ENCODE measurements at regions not wholly inside any gene's neighbourhood (a gene's known extent, or its start where the extent isn't known, plus 50 kb on each side); places are given as distances from the start of the nearest gene placed in this dataset.

DNA sequence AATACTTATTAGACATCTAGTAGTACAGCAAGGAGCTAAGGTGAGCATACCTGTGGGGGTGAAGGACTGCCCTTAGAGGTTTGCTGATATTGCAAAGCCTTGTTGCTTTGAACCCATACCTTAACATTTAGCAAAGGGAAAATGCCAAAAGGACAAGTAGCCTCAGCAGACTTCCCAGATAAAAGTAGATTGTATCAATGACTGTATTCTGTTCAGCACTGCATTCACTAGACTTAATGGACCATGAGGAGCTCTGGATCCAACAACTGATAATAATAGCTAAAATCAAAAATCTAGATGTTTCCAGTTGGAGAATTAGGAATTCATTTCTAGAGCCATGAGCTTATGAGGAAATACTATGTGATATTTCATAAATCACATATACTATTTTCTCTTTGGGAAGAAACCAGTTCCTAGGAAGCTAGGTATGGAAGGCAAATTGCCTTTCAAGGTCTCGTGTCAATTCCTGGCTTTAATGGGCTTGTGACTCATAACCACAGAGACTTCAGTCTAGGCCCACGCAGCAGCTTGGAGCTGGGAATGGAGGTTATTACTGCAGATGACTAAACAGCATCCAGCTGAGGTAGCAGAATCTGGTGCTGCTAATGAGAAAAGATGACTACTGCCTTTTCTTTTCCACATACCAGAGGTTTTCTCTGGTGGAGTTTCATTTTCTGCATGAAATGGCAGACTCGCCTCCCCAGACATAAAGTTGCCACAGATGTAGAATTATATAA, 191.2 kb upstream of the NABP1 start:
- peak in 1 of 3 donors; percentile 14 for DNase-seq
- intact Hi-C loops (cut with DNase I, micrococcal nuclease) = no loop called here

DNA sequence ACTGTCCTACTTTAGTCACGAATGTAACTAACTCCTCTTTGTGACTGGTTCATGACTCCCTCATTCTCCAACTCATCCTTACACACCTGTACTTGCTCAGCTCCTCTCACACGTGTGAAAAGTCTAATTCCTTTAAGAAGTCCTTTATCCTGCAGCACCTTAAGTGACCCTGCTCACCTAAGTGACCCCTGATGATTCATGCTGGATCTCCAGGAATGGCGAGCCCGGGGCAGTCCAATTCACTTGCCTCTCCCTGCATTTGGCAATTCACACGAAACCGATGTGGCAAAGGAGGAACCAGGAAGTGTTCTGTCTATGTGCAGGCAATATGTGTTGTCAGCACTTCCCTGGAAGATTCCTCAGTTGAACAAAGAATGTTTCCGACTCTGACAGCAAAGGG, 189.8 kb upstream of the NABP1 start:
- no peak overlapping the region for H3K4me3 ChIP-seq
- TF ChIP-seq, protein P1, sequence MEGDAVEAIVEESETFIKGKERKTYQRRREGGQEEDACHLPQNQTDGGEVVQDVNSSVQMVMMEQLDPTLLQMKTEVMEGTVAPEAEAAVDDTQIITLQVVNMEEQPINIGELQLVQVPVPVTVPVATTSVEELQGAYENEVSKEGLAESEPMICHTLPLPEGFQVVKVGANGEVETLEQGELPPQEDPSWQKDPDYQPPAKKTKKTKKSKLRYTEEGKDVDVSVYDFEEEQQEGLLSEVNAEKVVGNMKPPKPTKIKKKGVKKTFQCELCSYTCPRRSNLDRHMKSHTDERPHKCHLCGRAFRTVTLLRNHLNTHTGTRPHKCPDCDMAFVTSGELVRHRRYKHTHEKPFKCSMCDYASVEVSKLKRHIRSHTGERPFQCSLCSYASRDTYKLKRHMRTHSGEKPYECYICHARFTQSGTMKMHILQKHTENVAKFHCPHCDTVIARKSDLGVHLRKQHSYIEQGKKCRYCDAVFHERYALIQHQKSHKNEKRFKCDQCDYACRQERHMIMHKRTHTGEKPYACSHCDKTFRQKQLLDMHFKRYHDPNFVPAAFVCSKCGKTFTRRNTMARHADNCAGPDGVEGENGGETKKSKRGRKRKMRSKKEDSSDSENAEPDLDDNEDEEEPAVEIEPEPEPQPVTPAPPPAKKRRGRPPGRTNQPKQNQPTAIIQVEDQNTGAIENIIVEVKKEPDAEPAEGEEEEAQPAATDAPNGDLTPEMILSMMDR (IDR thresholded peaks at IDR 0.05) = no peak
- H3K36me3 ChIP-seq (ENCODE audit: low read depth) = no peaks in the 10 kb centered on the region
- intact Hi-C loops (cut with DNase I, micrococcal nuclease) = no loop called here
- DNase-seq (peak; percentile 42 to 62 (median 55)), ATAC-seq (peak; percentile 95)
- no peaks in the 10 kb centered on the region for H3K9me3 ChIP-seq
- H3K4me1 ChIP-seq (ENCODE audit: low read depth) = peaks cover 6% of the 10 kb centered on the region

More for the DNA sequence above, 191.2 kb upstream of the NABP1 start:
- TF ChIP-seq, protein P1 (IDR thresholded peaks at IDR 0.05) = no peak
- Histone ChIP-seq H3K4me1 (ENCODE audit: low read depth) (peaks cover 6% of the 10 kb centered on the region), H3K4me3 (no peak overlapping the region), H3K36me3 (ENCODE audit: low read depth) (no peaks in the 10 kb centered on the region), H3K9me3 (peaks cover 5% of the 10 kb centered on the region)
- ATAC-seq = peak; percentile 77

DNA sequence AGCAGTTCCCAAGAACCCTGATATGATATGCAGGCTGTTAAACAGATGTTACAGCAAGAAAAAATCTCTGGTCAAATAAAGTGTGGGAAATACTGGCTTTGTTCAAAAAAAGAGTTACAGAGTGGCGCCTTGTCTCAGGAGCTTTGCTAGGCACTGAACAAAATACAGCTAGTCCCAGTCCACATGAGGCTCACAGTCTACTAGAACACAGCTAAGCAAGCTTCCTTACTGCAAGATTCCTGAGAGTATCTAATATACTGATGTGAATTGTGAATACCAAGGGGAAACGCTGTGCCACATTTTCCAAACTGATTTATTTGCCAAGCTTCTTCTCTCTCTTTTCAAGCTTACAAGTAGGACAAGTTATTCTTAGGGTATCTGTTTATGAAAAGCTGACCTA, 188.8 kb upstream of the NABP1 start:
- no peaks in the 10 kb centered on the region for H3K9me3 ChIP-seq
- no peak overlapping the region for H3K4me3 ChIP-seq
- ATAC-seq (no peak), DNase-seq (no peak)
- TF ChIP-seq, protein P1 (IDR thresholded peaks at IDR 0.05) = no peak
- intact Hi-C loops (cut with DNase I, micrococcal nuclease) = no loop called here
- H3K36me3 ChIP-seq (ENCODE audit: low read depth) = no peaks in the 10 kb centered on the region
- H3K4me1 ChIP-seq (ENCODE audit: low read depth) = peaks cover 6% of the 10 kb centered on the region

DNA sequence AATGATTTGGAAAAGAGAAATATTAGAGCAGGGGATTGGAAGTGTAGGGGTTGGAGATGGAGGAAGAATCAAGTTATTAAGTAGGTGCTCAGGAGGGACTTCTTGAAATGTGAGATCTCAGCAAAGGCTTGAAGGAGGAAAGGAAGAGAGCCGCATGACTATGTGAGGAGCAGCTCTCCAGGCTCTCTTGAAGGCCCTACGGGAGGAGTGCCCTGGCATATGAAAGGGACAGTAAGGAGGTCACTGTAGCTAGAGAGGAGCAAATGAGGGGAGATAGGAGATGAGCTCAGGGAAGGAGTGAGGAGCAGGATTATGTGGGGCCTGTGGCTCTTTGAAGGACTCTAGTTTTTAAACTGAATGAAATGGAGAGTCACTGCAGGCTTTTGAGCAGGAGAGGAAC, 181.1 kb upstream of the NABP1 start:
- intact Hi-C loops (cut with DNase I, micrococcal nuclease) = no loop called here

DNA sequence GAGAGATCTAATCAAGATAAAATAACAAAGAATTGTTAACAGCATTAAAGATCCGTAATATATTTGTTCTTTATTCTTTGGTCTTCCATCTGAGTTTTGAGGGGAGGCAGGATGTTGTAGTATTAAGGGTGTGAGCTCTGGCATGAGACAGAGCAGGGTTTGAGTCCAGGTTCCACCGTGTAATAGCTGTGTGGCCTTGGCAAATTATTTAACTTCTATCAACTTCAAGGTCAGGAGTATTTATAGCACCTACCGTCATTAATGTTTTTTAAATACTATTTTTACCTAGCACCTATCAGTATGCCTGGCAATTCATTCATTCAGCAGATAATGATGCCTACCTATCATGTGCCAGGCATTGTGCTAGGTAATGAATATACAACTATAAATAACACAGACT, 180.1 kb upstream of the NABP1 start:
- H3K9me3 ChIP-seq = no peaks in the 10 kb centered on the region
- TF ChIP-seq, protein P1 (IDR thresholded peaks at IDR 0.05) = no peak
- H3K4me1 ChIP-seq (ENCODE audit: low read depth) = no peaks in the 10 kb centered on the region
- intact Hi-C loops (cut with DNase I, micrococcal nuclease) = no loop called here
- no peaks in the 10 kb centered on the region for H3K36me3 ChIP-seq (ENCODE audit: low read depth)
- ATAC-seq = no peak
- no peak for DNase-seq
- H3K4me3 ChIP-seq = no peak overlapping the region

More for the DNA sequence above, 181.1 kb upstream of the NABP1 start:
- ATAC-seq = no peak
- Histone ChIP-seq H3K9me3 (no peaks in the 10 kb centered on the region), H3K4me1 (ENCODE audit: low read depth) (no peaks in the 10 kb centered on the region), H3K4me3 (no peak overlapping the region), H3K36me3 (ENCODE audit: low read depth) (no peaks in the 10 kb centered on the region)
- no peak for DNase-seq
- TF ChIP-seq, protein P1 (IDR thresholded peaks at IDR 0.05) = no peak

Measured in mucosa of descending colon (tissue), 3 donors.